ENCODE measurements at regions not wholly inside any gene's neighbourhood (a gene's known extent, or its start where the extent isn't known, plus 50 kb on each side); places are given as distances from the start of the nearest gene placed in this dataset.

GRCh38 chr18:41687138-41687537 lies 267.9 kb upstream of the PIK3C3 start:
- TF ChIP-seq, protein P1, sequence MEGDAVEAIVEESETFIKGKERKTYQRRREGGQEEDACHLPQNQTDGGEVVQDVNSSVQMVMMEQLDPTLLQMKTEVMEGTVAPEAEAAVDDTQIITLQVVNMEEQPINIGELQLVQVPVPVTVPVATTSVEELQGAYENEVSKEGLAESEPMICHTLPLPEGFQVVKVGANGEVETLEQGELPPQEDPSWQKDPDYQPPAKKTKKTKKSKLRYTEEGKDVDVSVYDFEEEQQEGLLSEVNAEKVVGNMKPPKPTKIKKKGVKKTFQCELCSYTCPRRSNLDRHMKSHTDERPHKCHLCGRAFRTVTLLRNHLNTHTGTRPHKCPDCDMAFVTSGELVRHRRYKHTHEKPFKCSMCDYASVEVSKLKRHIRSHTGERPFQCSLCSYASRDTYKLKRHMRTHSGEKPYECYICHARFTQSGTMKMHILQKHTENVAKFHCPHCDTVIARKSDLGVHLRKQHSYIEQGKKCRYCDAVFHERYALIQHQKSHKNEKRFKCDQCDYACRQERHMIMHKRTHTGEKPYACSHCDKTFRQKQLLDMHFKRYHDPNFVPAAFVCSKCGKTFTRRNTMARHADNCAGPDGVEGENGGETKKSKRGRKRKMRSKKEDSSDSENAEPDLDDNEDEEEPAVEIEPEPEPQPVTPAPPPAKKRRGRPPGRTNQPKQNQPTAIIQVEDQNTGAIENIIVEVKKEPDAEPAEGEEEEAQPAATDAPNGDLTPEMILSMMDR (conservative IDR thresholded peaks at IDR 0.05; ENCODE audit: low read depth in 2 of 2), result no peak
- no peak for TF ChIP-seq REST (IDR thresholded peaks at IDR 0.05; ENCODE audit: unreplicated experiment)
- TF ChIP-seq EZH2 (IDR thresholded peaks at IDR 0.05; ENCODE audit: low read depth, unreplicated experiment), result no peak
- TF ChIP-seq ZNF114 (CRISPR knock-in tag; IDR thresholded peaks at IDR 0.05), result no peak
- TF ChIP-seq EZH2phosphoT487 (IDR thresholded peaks at IDR 0.05; ENCODE audit: unreplicated experiment), result no peak
- TF ChIP-seq POLR2AphosphoS5 (IDR thresholded peaks at IDR 0.05; ENCODE audit: low read depth), result no peak
- TF ChIP-seq, protein P2, sequence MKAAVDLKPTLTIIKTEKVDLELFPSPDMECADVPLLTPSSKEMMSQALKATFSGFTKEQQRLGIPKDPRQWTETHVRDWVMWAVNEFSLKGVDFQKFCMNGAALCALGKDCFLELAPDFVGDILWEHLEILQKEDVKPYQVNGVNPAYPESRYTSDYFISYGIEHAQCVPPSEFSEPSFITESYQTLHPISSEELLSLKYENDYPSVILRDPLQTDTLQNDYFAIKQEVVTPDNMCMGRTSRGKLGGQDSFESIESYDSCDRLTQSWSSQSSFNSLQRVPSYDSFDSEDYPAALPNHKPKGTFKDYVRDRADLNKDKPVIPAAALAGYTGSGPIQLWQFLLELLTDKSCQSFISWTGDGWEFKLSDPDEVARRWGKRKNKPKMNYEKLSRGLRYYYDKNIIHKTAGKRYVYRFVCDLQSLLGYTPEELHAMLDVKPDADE (IDR thresholded peaks at IDR 0.05), result no peak

Data from GM23338 (cell line).